22Rv1 (cell line): ENCODE measurements at regions not wholly inside any gene's neighbourhood (a gene's known extent, or its start where the extent isn't known, plus 50 kb on each side); places are given as distances from the start of the nearest gene placed in this dataset.

Experiments used
- CTCF ChIP-seq: fragments of 450-650 bp; IDR thresholded peaks from 2 replicates; pipeline ENCODE4 v1.5.1; 2017; ENCODE audit warnings: mild to moderate bottlenecking
- ZFX ChIP-seq: fragments of 450-650 bp; IDR thresholded peaks from 2 replicates; pipeline ENCODE4 v1.6.1; 2017; ENCODE audit warnings: antibody characterized with exemption, borderline replicate concordance

- TF ChIP-seq CTCF: no peak
- TF ChIP-seq ZFX: no peak
Observed at GRCh38 chr11:105244160-105244825, 104.7 kb upstream of the CARD18 start.
